ENCODE measurements at regions not wholly inside any gene's neighbourhood (a gene's known extent, or its start where the extent isn't known, plus 50 kb on each side); places are given as distances from the start of the nearest gene placed in this dataset.

DNA sequence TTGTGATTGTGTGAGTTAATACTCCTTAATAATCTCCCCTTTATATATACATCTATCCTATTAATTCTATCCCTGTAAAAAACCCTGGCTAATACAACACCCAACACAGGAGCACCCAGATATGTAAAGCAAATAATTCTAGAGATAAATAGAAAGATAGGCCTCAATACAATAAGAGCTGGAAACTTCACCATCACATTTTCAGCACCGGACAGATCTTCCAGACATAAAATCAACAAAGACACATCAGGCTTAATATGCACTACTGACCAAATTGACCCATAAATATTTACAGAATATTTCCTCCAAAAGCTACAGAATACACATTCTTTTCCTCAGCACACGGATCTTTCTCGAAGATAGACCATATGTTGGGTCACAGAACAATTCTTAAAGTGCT, 71.0 kb upstream of the ST8SIA4 start:
- DNase-seq, result no peak

DNA sequence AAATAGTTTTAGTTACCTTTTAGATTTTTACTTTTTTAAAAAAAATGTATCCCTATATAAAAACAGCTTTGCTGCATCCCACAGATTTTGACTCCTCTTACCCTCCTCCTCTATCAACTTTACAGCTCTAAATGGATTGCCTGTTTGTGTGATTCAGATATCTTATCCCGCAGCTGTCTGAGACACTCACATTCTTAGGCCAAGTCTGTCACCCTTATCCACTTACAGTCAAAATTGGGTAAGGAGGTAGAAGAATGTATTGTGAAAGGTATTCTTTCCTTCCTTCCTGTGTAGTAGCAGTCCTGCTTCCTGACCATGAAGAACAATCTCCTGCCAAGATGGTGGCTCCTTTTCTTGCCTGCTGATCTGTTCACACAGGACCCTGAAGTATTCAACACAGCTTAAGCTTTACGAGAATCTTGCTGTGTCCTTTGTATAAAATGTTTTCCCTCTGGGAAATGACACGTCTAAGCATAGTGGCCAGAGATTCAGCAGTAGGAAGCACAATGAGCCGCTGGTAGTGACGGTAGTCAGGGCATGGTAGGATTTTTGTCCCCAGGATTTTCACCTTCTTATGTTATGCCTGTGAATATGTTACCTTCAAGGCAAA, 67.7 kb upstream of the ST8SIA4 start:
- no peak for DNase-seq

DNA sequence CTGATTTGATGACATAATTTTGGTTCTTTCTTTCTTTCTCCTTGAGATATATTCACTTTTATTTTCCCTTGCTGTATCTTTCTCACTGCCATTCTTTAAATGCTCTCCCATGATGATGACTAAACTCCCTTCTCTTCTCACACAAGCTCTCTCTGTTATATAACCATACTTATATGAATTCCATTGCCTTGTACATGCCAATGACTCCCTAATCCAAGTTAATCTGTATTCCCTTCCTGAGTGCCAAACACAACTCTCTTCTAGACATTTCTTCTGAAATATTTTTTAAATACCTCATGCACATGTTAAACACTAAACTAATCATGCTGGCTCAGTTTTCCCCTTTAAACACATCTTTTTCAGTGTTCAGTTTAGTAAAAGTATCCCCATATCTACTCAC, 62.2 kb upstream of the ST8SIA4 start:
- DNase-seq, result no peak

All from activated CD4-positive, alpha-beta T cell treated with anti-CD3 and anti-CD28 coated beads, Interleukin-2, amount 50 U/mL, for 48 hours (primary cell).